IPS DF 19.7 (cell line): ENCODE measurements at regions not wholly inside any gene's neighbourhood (a gene's known extent, or its start where the extent isn't known, plus 50 kb on each side); places are given as distances from the start of the nearest gene placed in this dataset.

Experiments
- DNase-seq: peaks from one replicate; pipeline ENCODE4 v3.0.0-alpha.2; 2013; ENCODE audit warnings: low read depth, low spot score

DNA sequence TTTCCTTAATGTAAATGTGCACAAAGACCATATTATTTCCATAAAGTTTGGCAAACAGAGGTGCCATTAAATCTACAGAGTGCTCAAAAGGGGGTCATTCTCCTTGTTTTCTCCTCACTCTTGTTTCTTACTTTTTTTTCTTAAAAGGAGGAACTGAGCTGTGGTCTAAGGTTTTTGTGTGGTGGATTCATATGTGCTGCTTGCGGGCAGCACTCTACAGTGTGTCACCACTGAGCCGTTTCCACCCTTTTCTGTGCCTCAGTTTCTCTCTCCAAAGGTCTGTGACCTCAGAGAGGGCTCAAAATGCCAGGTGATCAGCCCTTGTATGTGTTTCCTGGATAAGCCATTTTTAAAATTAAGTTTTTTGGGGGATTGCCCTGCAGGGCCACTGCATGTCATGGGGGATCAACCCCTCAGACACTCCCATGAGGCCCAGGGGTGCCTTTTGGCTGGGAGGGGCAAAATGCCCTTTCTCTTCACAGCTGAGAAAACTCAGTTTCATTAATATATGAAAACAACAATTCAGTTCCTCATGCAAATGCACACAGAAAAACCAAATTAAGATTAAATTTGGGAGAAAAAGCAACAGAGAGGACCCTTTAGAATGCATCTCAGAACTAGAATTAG, 56.9 kb upstream of the VOPP1 start:
- no peak for DNase-seq

DNA sequence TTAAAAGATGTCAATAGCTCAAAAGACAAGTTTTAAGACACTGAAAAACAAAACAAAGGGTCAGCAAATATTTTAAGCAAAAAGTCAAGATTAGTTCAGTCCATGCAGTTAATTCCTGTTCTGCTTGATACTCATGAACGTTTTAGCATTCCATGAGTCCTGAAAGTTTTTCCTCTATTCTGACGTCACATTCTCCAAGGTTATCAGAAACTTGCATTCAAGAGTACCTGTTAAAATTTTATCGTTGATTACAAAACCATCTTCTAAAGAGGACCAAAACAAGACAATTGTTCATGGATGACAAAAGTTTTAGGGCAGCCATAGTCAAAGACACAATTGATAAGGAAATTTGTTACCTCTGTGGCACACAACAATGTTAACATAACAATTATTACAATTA, 52.5 kb upstream of the VOPP1 start:
- DNase-seq: no peak

DNA sequence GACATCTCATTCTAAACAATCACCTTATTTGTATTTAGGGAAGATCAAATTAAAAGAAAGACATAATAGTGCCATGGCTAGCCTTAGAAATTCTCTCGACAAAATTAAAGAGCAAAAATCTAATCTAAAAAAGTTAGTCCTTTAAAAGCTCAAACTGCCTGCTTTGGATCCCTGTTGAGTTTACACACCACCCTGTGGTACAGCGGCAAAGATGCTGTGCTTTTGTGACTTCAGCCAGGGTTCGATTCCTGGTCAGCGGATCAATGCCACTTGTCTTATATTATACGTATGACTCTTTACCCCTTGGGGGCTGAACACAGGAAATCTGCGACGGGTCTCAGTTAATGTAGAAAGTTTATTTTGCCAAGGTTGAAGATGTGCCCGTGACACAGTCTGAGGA, 51.3 kb upstream of the VOPP1 start:
- no peak for DNase-seq

DNA sequence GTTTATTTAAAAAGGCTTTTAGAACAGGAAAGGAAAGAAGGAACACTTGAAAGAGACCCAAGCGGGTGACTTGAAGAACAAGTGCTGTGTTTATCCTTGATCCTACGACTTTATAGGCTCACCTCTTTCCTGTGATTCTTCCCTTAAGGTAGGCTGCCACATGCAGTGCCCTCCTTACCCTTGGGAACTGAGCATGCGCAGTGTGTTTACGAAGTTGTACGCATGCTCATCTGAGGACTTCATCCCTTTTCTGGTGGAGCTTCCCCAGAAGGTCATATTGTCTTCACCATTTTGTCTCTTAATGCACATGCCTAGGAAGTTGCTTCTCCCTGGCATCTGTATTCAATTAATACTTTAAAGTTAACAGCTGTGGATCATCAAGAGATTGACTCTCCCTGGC, 49.9 kb upstream of the VOPP1 start:
- DNase-seq: no peak
